ENCODE measurements at regions not wholly inside any gene's neighbourhood (a gene's known extent, or its start where the extent isn't known, plus 50 kb on each side); places are given as distances from the start of the nearest gene placed in this dataset.

GRCh38 chr1:212500351-212500750 is 67.6 kb downstream of the NENF start:
- H3K9me3 ChIP-seq = no peaks in the 10 kb centered on the region
- 95% methylated on average over 4 to 6 of the region's 6 CpGs for WGBS, 2 donors (ENCODE audit: low coverage in 1 of 2)
- H3K4me3 ChIP-seq = no peak overlapping the region
- no peak for TF ChIP-seq EP300 (IDR thresholded peaks at IDR 0.05; ENCODE audit: low read depth)
- TF ChIP-seq POLR2A (IDR thresholded peaks at IDR 0.05) = no peak
- no peak for TF ChIP-seq CTCF (IDR thresholded peaks at IDR 0.05)
- no peak for TF ChIP-seq POLR2AphosphoS5 (IDR thresholded peaks at IDR 0.05)
- intact Hi-C loops (cut with DNase I; ENCODE audit: low total_unique reads) (no loop called here), in situ Hi-C loops (cut with MboI; ENCODE audit: low pct_ligation_motif_present in 1 of 4, low pct_unique_long_range_greater_than_20kb in 1 of 4, low sequenced_read_pairs in 3 of 4) (no loop called here)
- no peaks in the 10 kb centered on the region for H3K27me3 ChIP-seq
- no peak for DNase-seq
- H3K36me3 ChIP-seq = no peaks in the 10 kb centered on the region
- no peaks in the 10 kb centered on the region for H3K4me1 ChIP-seq
- no peak overlapping the region for H3K27ac ChIP-seq

GRCh38 chr1:212500983-212501382 is 68.3 kb downstream of the NENF start:
- Histone ChIP-seq H3K27ac (no peak overlapping the region), H3K4me1 (no peaks in the 10 kb centered on the region), H3K4me3 (no peak overlapping the region), H3K27me3 (no peaks in the 10 kb centered on the region), H3K9me3 (no peaks in the 10 kb centered on the region), H3K36me3 (no peaks in the 10 kb centered on the region)
- in situ Hi-C loops (cut with MboI; ENCODE audit: low pct_ligation_motif_present in 1 of 4, low pct_unique_long_range_greater_than_20kb in 1 of 4, low sequenced_read_pairs in 3 of 4) (no loop called here), intact Hi-C loops (cut with DNase I; ENCODE audit: low total_unique reads) (no loop called here)
- TF ChIP-seq CTCF (IDR thresholded peaks at IDR 0.05) = no peak
- DNase-seq = no peak
- WGBS, 2 donors (ENCODE audit: low coverage in 1 of 2) = 70 to 81% methylated on average over 1 of the region's 1 CpG

- Histone ChIP-seq H3K9me3 (no peaks in the 10 kb centered on the region), H3K27ac (no peak overlapping the region)
- TF ChIP-seq EP300 (IDR thresholded peaks at IDR 0.05; ENCODE audit: low read depth) = no peak
- no peak for TF ChIP-seq POLR2AphosphoS5 (IDR thresholded peaks at IDR 0.05)
- TF ChIP-seq CTCF (IDR thresholded peaks at IDR 0.05) = no peak
- no peak for TF ChIP-seq POLR2A (IDR thresholded peaks at IDR 0.05)
Measured at GRCh38 chr1:212503714-212504113, 71.0 kb downstream of the NENF start.

GRCh38 chr1:212504171-212504803 is 71.6 kb downstream of the NENF start:
- DNase-seq = no peak

More at GRCh38 chr1:212503714-212504113, 71.0 kb downstream of the NENF start:
- WGBS, 2 donors (ENCODE audit: low coverage in 1 of 2) = 98% methylated on average over 3 of the region's 3 CpGs; no CpG with 5 or more reads in 1 of the 2 donors
- intact Hi-C loops (cut with DNase I; ENCODE audit: low total_unique reads) = no loop called here
- in situ Hi-C loops (cut with MboI; ENCODE audit: low pct_ligation_motif_present in 1 of 4, low pct_unique_long_range_greater_than_20kb in 1 of 4, low sequenced_read_pairs in 3 of 4) = no loop called here
- Histone ChIP-seq H3K4me3 (no peak overlapping the region), H3K36me3 (no peaks in the 10 kb centered on the region), H3K27me3 (no peaks in the 10 kb centered on the region), H3K4me1 (no peaks in the 10 kb centered on the region)
- DNase-seq = no peak

More at GRCh38 chr1:212504171-212504803, 71.6 kb downstream of the NENF start:
- WGBS, 2 donors (ENCODE audit: low coverage in 1 of 2) = 84% methylated on average over 4 of the region's 4 CpGs; no CpG with 5 or more reads in 1 of the 2 donors
- intact Hi-C loops (cut with DNase I; ENCODE audit: low total_unique reads) (no loop called here), in situ Hi-C loops (cut with MboI; ENCODE audit: low pct_ligation_motif_present in 1 of 4, low pct_unique_long_range_greater_than_20kb in 1 of 4, low sequenced_read_pairs in 3 of 4) (no loop called here)
- H3K4me1 ChIP-seq = no peaks in the 10 kb centered on the region
- H3K4me3 ChIP-seq = no peak overlapping the region
- H3K9me3 ChIP-seq = no peaks in the 10 kb centered on the region
- H3K36me3 ChIP-seq = no peaks in the 10 kb centered on the region
- H3K27me3 ChIP-seq = no peaks in the 10 kb centered on the region
- no peak overlapping the region for H3K27ac ChIP-seq
- TF ChIP-seq EP300 (IDR thresholded peaks at IDR 0.05; ENCODE audit: low read depth) = no peak
- TF ChIP-seq POLR2AphosphoS5 (IDR thresholded peaks at IDR 0.05) = no peak
- no peak for TF ChIP-seq POLR2A (IDR thresholded peaks at IDR 0.05)
- TF ChIP-seq CTCF (IDR thresholded peaks at IDR 0.05) = no peak
